ENCODE measurements at regions not wholly inside any gene's neighbourhood (a gene's known extent, or its start where the extent isn't known, plus 50 kb on each side); places are given as distances from the start of the nearest gene placed in this dataset.

DNA sequence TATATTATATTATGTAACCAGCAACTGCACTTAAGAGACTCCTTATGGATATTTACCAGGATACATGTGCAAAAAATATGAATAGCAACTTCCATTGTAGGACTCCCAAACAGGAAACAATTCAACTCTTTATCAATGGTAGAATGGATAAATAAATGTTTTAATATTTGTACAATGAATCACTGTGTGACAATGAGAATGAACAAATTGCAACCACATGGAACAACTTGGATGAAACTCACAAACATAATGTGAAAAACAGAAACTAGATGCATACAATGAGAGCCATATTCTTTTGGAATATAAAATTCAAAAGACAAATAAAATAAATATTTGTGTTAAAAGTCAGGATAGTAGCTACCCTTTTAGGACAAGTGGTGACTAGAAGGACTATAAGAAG, 1015.7 kb downstream of the TECRL start:
- no peaks in the 10 kb centered on the region for H3K27me3 ChIP-seq
- H3K4me3 ChIP-seq = no peak overlapping the region
- H3K27ac ChIP-seq = no peak overlapping the region
- H3K4me1 ChIP-seq = no peaks in the 10 kb centered on the region
- no peak for TF ChIP-seq POLR2A (IDR thresholded peaks at IDR 0.05)
- no peak for TF ChIP-seq POLR2AphosphoS5 (IDR thresholded peaks at IDR 0.05; ENCODE audit: insufficient read depth in 1 of 2, low read depth in 1 of 2)
- TF ChIP-seq, protein P1, sequence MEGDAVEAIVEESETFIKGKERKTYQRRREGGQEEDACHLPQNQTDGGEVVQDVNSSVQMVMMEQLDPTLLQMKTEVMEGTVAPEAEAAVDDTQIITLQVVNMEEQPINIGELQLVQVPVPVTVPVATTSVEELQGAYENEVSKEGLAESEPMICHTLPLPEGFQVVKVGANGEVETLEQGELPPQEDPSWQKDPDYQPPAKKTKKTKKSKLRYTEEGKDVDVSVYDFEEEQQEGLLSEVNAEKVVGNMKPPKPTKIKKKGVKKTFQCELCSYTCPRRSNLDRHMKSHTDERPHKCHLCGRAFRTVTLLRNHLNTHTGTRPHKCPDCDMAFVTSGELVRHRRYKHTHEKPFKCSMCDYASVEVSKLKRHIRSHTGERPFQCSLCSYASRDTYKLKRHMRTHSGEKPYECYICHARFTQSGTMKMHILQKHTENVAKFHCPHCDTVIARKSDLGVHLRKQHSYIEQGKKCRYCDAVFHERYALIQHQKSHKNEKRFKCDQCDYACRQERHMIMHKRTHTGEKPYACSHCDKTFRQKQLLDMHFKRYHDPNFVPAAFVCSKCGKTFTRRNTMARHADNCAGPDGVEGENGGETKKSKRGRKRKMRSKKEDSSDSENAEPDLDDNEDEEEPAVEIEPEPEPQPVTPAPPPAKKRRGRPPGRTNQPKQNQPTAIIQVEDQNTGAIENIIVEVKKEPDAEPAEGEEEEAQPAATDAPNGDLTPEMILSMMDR (IDR thresholded peaks at IDR 0.05) = no peak
- peaks cover 7% of the 10 kb centered on the region for H3K9me3 ChIP-seq
- no peaks in the 10 kb centered on the region for H3K36me3 ChIP-seq
- DNase-seq (ENCODE audit: extremely low spot score in 2 of 2) = no peak
- intact Hi-C loops (cut with DNase I) = no loop called here

DNA sequence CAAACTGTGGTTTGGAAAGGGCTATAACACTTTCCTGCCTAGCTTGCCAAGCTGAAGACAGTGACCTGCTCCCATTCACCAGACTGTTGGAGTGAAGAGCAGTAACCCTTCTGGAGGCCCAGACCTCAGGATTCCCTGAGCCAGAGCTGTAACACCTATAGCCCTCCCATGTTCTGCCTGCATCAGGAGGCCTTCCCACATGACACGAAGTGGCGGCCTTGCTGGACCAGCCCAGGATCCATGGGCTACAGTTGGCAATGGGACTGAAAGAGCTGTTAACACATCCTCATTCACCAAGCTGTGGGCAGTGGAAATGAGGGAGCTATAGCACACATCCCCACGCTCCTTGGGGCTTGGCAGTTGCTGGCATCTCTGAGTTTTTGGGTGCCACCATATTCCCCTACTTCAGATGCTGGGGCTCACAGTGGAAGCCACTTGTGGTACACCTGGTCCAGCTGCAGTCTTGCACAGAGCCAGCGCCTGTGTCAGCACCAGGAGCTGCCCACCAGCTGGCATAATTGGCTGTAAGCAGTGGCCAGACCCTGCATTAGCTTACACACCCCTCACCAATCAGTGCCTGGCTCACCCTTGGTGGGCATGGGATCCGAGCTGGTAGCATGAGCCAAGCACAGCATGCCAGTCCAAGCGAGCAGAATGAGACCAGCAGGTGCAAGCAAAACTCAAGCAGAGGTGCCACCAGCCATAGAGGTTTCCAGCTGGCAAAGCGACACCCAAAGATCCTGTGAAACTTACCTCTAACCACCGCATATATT, 1029.3 kb downstream of the TECRL start:
- no peaks in the 10 kb centered on the region for H3K4me1 ChIP-seq
- TF ChIP-seq POLR2A (IDR thresholded peaks at IDR 0.05) (no peak), POLR2AphosphoS5 (IDR thresholded peaks at IDR 0.05; ENCODE audit: insufficient read depth in 1 of 2, low read depth in 1 of 2) (no peak)
- TF ChIP-seq, protein P1 (IDR thresholded peaks at IDR 0.05) = no peak
- H3K27me3 ChIP-seq = no peaks in the 10 kb centered on the region
- intact Hi-C loops (cut with DNase I) = no loop called here
- DNase-seq (ENCODE audit: extremely low spot score in 2 of 2) = no peak
- H3K4me3 ChIP-seq = no peak overlapping the region
- H3K9me3 ChIP-seq = no peaks in the 10 kb centered on the region
- H3K36me3 ChIP-seq = no peaks in the 10 kb centered on the region
- no peak overlapping the region for H3K27ac ChIP-seq

DNA sequence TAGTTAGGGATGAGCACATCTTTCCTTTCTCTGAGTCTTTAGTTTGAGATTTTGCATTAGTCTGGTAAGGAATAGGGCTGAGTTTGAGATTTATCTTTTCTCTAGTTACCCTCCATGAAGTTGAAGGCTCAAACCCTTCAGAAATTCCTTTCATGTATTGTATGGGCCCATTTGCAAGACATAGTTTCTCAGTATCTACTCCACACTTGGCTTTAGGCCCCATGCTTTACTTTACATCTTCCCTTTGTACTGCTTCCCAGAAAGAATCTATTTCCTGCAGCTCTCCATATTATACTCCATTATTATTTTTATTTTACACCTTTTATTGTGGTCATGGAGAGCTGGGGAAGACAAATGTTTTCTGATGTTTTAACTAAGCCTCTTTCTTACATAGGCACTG, 1038.2 kb downstream of the TECRL start:
- Histone ChIP-seq H3K9me3 (no peaks in the 10 kb centered on the region), H3K36me3 (no peaks in the 10 kb centered on the region), H3K27me3 (no peaks in the 10 kb centered on the region), H3K27ac (no peak overlapping the region), H3K4me1 (no peaks in the 10 kb centered on the region), H3K4me3 (no peak overlapping the region)
- TF ChIP-seq, protein P1 (IDR thresholded peaks at IDR 0.05) = no peak
- no peak for TF ChIP-seq POLR2A (IDR thresholded peaks at IDR 0.05)
- no peak for TF ChIP-seq POLR2AphosphoS5 (IDR thresholded peaks at IDR 0.05; ENCODE audit: insufficient read depth in 1 of 2, low read depth in 1 of 2)
- no peak for DNase-seq (ENCODE audit: extremely low spot score in 2 of 2)
- intact Hi-C loops (cut with DNase I) = no loop called here

DNA sequence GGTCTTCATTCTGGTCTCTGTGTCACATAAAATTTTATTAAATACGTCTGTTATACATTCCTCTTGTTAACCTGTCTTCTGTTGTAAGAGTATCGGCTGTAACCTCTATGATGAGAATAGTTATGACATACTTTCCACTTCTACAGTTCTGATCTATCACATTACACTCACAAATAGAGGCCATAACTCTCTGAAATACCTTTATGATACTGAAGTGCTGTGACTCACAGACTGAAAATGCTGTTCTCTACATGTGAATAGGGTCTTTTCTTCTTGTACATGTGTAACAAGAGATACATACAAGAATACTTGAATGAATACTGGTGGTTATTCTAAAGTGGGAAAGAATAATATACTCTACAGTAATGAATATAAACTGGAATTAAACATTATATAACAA, 1047.6 kb downstream of the TECRL start:
- no peak for TF ChIP-seq POLR2A (IDR thresholded peaks at IDR 0.05)
- TF ChIP-seq POLR2AphosphoS5 (IDR thresholded peaks at IDR 0.05; ENCODE audit: insufficient read depth in 1 of 2, low read depth in 1 of 2) = no peak
- TF ChIP-seq, protein P1 (IDR thresholded peaks at IDR 0.05) = no peak
- H3K4me3 ChIP-seq = no peak overlapping the region
- no peaks in the 10 kb centered on the region for H3K9me3 ChIP-seq
- no peaks in the 10 kb centered on the region for H3K36me3 ChIP-seq
- H3K27me3 ChIP-seq = no peaks in the 10 kb centered on the region
- no peak for DNase-seq (ENCODE audit: extremely low spot score in 2 of 2)
- no peaks in the 10 kb centered on the region for H3K4me1 ChIP-seq
- intact Hi-C loops (cut with DNase I) = no loop called here
- H3K27ac ChIP-seq = no peak overlapping the region

DNA sequence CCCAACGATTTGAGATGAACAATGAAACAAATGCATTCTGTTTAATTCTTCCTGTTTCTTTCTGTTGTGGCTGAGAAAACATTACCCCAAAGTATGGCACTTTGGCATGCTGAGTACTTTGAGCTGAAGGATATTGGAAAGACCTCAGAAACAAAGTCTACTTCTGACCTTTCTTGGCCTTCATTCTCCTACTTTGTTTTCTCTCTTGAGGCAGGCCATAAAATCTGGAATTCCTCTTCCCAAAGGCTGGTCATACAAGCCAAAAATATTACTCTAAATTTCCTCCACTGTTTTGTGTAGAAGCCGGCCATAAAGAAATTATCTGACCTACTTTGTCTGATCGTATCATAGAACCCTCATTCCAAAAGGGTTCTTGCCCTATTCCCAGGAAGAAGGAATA, 1048.2 kb downstream of the TECRL start:
- Histone ChIP-seq H3K36me3 (no peaks in the 10 kb centered on the region), H3K27ac (no peak overlapping the region), H3K4me1 (no peaks in the 10 kb centered on the region), H3K4me3 (no peak overlapping the region), H3K27me3 (no peaks in the 10 kb centered on the region), H3K9me3 (no peaks in the 10 kb centered on the region)
- no peak for DNase-seq (ENCODE audit: extremely low spot score in 2 of 2)
- TF ChIP-seq POLR2A (IDR thresholded peaks at IDR 0.05) = no peak
- TF ChIP-seq POLR2AphosphoS5 (IDR thresholded peaks at IDR 0.05; ENCODE audit: insufficient read depth in 1 of 2, low read depth in 1 of 2) = no peak
- TF ChIP-seq, protein P1 (IDR thresholded peaks at IDR 0.05) = no peak
- intact Hi-C loops (cut with DNase I) = no loop called here
